IPS-NIHi11 (cell line): ENCODE measurements at regions not wholly inside any gene's neighbourhood (a gene's known extent, or its start where the extent isn't known, plus 50 kb on each side); places are given as distances from the start of the nearest gene placed in this dataset.

ENCODE experiments used
- DNase-seq: peaks from one replicate; pipeline ENCODE4 v3.0.0; 2012; ENCODE audit warnings: mixed read lengths, low spot score

- no peak for DNase-seq
Observed at GRCh38 chr16:85557083-85557970, 55.8 kb upstream of the GSE1 start.

GRCh38 chr16:85557971-85558657, 55.0 kb upstream of the GSE1 start:
- no peak for DNase-seq

DNA sequence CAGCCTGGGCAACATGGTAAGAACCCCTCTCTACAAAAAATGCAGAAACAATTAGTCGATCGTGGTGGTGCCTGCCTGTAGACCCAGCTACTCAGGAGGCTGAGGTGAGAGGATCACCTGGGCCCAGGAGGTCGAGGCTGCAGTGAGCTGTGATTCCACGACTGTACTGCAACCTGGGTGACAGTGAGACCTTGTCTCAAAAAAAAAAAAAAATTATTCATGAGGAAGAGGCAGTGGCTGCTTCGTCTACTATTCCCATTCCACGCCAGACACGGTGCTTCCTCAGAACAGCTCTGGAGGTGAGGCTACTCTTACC, 52.2 kb upstream of the GSE1 start:
- DNase-seq, result no peak

DNA sequence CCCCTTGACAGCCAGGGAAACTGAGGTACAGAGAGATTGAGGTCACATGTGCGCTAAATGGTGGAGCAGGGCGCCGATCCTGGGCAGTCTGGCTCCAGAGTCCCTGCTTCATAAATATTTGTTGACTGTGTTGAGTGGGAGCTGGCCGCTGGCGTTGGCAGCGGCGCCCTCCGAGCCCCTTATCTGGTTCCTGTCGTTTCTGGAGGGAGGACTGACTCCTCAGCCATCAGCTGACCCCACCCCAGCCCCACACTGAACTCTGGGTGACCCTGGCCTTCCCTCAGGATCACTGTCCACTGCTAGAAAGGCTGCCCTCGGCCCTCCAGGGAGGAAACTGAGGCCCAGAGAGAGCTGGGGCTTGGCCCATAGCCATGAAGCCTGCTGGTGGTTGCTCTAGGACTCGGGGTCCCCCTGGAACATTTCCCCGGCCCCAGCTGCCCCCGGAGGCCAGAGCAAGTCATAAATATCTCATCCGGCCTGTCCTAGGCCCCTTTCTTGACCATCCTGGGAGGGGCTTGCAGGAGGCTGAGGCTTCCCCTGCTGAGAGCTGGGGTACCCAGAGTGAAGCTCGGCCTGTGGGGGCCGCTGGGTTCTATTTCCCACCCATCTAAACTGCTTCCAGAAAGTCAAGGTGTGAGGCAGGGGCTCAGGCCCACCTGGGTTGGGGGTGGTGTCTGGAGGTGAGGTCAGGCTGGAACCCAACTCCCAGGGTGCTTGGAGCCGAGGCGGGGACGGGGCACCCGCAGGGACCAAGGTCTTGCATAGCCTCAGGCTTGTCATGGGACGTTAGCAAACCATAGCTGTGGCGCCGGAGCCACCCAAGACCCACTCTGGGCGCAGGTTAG, 51.7 kb upstream of the GSE1 start:
- DNase-seq, result no peak

GRCh38 chr16:85562093-85562786, 50.9 kb upstream of the GSE1 start:
- DNase-seq, result no peak

DNA sequence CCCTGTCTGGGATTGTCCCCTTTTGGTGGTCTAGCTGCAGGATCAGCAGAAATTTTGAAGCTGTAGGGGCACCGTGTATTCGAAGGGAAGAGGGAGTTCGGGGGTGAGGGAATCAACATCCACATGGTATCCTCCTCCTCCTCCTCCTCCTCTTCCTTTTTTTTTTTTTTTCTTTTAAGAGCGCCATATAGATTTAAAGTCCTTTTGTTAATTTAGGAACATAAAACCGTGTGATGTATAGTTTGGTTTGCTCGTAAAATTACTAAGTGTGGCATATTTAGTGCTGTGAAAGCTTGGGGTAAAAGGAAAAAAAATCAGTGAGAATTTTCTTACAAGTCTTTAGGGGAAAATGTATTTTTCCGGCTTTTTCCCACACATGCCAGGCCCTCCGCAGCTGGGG, 50.1 kb upstream of the GSE1 start:
- DNase-seq, result no peak
